ENCODE measurements at regions not wholly inside any gene's neighbourhood (a gene's known extent, or its start where the extent isn't known, plus 50 kb on each side); places are given as distances from the start of the nearest gene placed in this dataset.

- Histone ChIP-seq H3K9me3 (replicated peaks; ENCODE audit: control insufficient read depth, insufficient read depth, low read length) (no peaks in the 10 kb centered on the region), H3K36me3 (ENCODE audit: control insufficient read depth in 2 of 2, insufficient read depth in 2 of 2, low read length in 1 of 2) (no peaks in the 10 kb centered on the region; a peak in 1 of 4 replicates), H3K27me3 (replicated peaks in 1 of 2; ENCODE audit: control insufficient read depth in 2 of 2, insufficient read depth in 2 of 2, low read length in 1 of 2) (no peaks in the 10 kb centered on the region), H3K4me3 (no peak overlapping the region), H3K4me2 (ENCODE audit: control insufficient read depth, insufficient read depth) (no peak overlapping the region), H3K79me2 (ENCODE audit: control insufficient read depth, insufficient read depth, low read length) (no peaks in the 10 kb centered on the region), H3K27ac (ENCODE audit: control insufficient read depth, insufficient read depth) (no peak overlapping the region), H4K20me1 (ENCODE audit: control insufficient read depth, insufficient read depth) (no peaks in the 10 kb centered on the region), H3K4me1 (ENCODE audit: control insufficient read depth, insufficient read depth, low read length) (no peaks in the 10 kb centered on the region), H3K9ac (ENCODE audit: control insufficient read depth, insufficient read depth, low read length) (no peak overlapping the region), H2AFZ (ENCODE audit: control insufficient read depth, low read depth, low read length) (no peak overlapping the region)
- DNase-seq (ENCODE audit: low read depth, low spot score) (no peak), ATAC-seq (no peak), FAIRE-seq (no peak)
- no TSS peak for BruUV-seq (replicated peaks)
- RAD21 ChIA-PET (ENCODE audit: unreplicated experiment) = no interaction called here
- SMC1A ChIA-PET (ENCODE audit: uncharacterized antibody, unreplicated experiment) = no interaction called here
- TF ChIP-seq CBFB (IDR thresholded peaks at IDR 0.05; ENCODE audit: low read depth) = no peak
- 44% methylated on average over 22 of the region's 22 CpGs for WGBS (ENCODE audit: insufficient coverage, insufficient replicate concordance, low lambda C conversion rate, missing lambda C conversion rate)
- intact Hi-C loops (cut with micrococcal nuclease; ENCODE audit: unreplicated experiment) = no loop called here
- in situ Hi-C loops (cut with MboI) = no loop called here
- CTCF ChIA-PET = no interaction called here
- POLR2A ChIA-PET = no interaction called here
Measured at GRCh38 chr10:131722525-131723264, 178.1 kb upstream of the PPP2R2D start.

GRCh38 chr10:131723297-131724168, 177.3 kb upstream of the PPP2R2D start:
- Histone ChIP-seq H3K4me1 (ENCODE audit: control insufficient read depth, insufficient read depth, low read length) (no peaks in the 10 kb centered on the region), H4K20me1 (ENCODE audit: control insufficient read depth, insufficient read depth) (no peaks in the 10 kb centered on the region), H3K4me3 (no peak overlapping the region), H3K4me2 (ENCODE audit: control insufficient read depth, insufficient read depth) (no peak overlapping the region), H2AFZ (ENCODE audit: control insufficient read depth, low read depth, low read length) (no peak overlapping the region), H3K27ac (ENCODE audit: control insufficient read depth, insufficient read depth) (no peak overlapping the region), H3K79me2 (ENCODE audit: control insufficient read depth, insufficient read depth, low read length) (no peaks in the 10 kb centered on the region), H3K9ac (ENCODE audit: control insufficient read depth, insufficient read depth, low read length) (no peak overlapping the region), H3K9me3 (replicated peaks; ENCODE audit: control insufficient read depth, insufficient read depth, low read length) (no peaks in the 10 kb centered on the region), H3K27me3 (replicated peaks in 1 of 2; ENCODE audit: control insufficient read depth in 2 of 2, insufficient read depth in 2 of 2, low read length in 1 of 2) (no peaks in the 10 kb centered on the region), H3K36me3 (ENCODE audit: control insufficient read depth in 2 of 2, insufficient read depth in 2 of 2, low read length in 1 of 2) (no peaks in the 10 kb centered on the region; a peak in 1 of 4 replicates)
- 41% methylated on average over 20 of the region's 20 CpGs for WGBS (ENCODE audit: insufficient coverage, insufficient replicate concordance, low lambda C conversion rate, missing lambda C conversion rate)
- DNase-seq (ENCODE audit: low read depth, low spot score) (no peak), ATAC-seq (no peak), FAIRE-seq (no peak)
- POLR2A ChIA-PET = no interaction called here
- SMC1A ChIA-PET (ENCODE audit: uncharacterized antibody, unreplicated experiment) = no interaction called here
- intact Hi-C loops (cut with micrococcal nuclease; ENCODE audit: unreplicated experiment) (no loop called here), in situ Hi-C loops (cut with MboI) (no loop called here)
- no TSS peak for BruUV-seq (replicated peaks)
- CTCF ChIA-PET = no interaction called here
- RAD21 ChIA-PET (ENCODE audit: unreplicated experiment) = no interaction called here
- TF ChIP-seq ATF7 (IDR thresholded peaks at IDR 0.05; ENCODE audit: low read depth) (no peak), SMC3 (IDR thresholded peaks at IDR 0.05; ENCODE audit: borderline replicate concordance, low read length) (no peak), SREBF2 (IDR thresholded peaks at IDR 0.05; ENCODE audit: low read length) (no peak), HDAC6 (IDR thresholded peaks at IDR 0.05; ENCODE audit: unreplicated experiment) (no peak), SMAD1 (IDR thresholded peaks at IDR 0.05; ENCODE audit: low read depth, partially characterized antibody) (no peak), USF2 (IDR thresholded peaks at IDR 0.05; ENCODE audit: borderline replicate concordance, low read depth, low read length) (no peak), BCL11A (IDR thresholded peaks at IDR 0.05; ENCODE audit: low read depth, low read length) (no peak), IKZF2 (IDR thresholded peaks at IDR 0.05) (no peak), GABPA (IDR thresholded peaks at IDR 0.05; ENCODE audit: low read depth) (no peak), GATAD2B (conservative IDR thresholded peaks at IDR 0.05; ENCODE audit: low read depth) (no peak), ZBTB11 (CRISPR knock-in tag; IDR thresholded peaks at IDR 0.05) (no peak)
